OCI-M1 (cell line): ENCODE measurements at regions not wholly inside any gene's neighbourhood (a gene's known extent, or its start where the extent isn't known, plus 50 kb on each side); places are given as distances from the start of the nearest gene placed in this dataset.
A peak's percentile ranks its signal among the peaks of the same experiment; 100 is the strongest.
"Not testable (repeated sequence)": the region's sequence is repeated elsewhere in the genome, so short reads cannot be mapped to it uniquely, and the experiment has no call there.

Experiments
- DNase-seq: peaks from one replicate; lab custom pipeline; 2025; lab: John Stamatoyannopoulos, UW

DNA sequence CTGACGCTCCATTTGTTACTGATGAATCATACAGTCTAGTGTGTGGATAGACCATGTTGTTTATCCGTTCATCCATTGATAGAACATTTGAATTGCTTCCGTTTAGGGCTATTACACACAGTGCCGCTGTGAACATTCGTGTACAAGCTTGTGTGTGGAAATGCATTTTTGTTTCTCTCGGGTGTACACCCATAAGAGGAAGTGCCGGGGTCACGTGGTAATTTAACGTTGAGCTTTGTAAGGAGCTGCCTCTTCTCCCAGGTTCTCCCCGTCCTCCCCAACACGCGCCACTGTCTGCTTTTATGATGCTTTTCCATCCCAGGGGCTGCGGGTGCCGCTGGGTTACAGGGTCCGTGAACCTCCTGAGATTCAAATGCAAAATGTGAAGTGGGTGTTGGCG, 142.3 kb downstream of the IGLL1 start:
- DNase-seq: no peak

GRCh38 chr22:23437107-23437395, 143.0 kb downstream of the IGLL1 start:
- DNase-seq: not testable (repeated sequence)

DNA sequence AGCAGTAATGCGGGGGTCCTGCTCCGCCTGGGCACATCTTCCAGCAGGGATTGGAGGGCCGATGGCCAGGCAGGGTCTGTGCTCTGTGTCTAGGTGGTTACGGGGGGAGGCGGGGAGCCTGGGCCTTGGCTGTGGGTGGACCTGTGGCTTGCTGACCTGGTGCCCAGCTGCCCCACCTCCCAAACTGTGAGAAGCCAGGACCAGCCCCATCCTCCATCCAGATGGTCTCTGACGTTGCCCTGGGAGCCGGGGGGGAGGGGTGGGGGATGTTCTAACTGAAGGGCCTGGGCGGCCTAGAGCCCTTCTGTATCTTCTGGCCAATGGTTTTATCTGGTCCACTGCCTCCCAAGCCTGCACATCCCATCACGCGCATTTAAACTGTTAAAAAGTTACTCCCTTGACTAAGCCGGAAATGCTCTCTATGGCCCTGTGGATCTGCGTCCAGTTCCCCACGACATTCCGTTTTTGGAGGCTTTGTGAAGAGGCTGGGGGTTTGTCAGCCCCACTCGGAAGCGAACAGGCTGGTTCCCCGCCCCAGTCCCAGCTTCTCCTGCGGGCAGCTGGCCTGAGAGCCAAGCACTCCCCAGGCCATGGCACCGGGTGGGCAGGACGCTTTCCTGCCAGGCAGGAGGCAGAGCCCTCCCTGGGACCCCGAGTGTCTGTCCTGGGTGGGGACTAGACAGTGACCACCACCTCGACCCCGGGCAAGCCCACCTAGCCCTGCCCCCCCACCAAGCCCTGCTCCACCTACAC, 143.6 kb downstream of the IGLL1 start:
- DNase-seq: not testable (repeated sequence)

- DNase-seq: not testable (repeated sequence)
Measured at GRCh38 chr22:23435186-23435585, 144.9 kb downstream of the IGLL1 start.

- not testable (repeated sequence) for DNase-seq
Measured at GRCh38 chr22:23434198-23434830, 145.8 kb downstream of the IGLL1 start.

- peak; percentile 47 for DNase-seq
Measured at GRCh38 chr22:23433127-23434005, 146.7 kb downstream of the IGLL1 start.

DNA sequence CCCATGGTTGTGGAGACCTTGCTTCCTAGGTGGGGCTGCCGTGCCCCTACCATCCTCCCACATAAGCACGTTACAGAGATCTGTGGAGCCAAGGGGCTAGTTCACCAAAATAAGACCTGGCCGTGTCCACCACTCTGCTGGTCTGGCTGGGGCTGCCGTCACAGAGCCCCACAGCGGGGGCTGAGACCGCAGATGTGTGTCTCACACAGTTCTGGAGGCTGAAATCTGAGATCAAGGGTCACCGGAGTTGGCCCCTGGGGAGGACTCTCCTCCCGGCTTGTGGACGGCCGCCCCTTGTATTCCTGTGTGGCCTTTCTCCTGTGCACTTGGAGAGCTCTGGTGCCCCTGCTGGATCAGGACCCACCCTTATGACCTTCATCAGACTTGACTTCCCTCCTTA, 147.4 kb downstream of the IGLL1 start:
- DNase-seq: not testable (repeated sequence)

GRCh38 chr22:23431337-23432072, 148.6 kb downstream of the IGLL1 start:
- DNase-seq: no peak

DNA sequence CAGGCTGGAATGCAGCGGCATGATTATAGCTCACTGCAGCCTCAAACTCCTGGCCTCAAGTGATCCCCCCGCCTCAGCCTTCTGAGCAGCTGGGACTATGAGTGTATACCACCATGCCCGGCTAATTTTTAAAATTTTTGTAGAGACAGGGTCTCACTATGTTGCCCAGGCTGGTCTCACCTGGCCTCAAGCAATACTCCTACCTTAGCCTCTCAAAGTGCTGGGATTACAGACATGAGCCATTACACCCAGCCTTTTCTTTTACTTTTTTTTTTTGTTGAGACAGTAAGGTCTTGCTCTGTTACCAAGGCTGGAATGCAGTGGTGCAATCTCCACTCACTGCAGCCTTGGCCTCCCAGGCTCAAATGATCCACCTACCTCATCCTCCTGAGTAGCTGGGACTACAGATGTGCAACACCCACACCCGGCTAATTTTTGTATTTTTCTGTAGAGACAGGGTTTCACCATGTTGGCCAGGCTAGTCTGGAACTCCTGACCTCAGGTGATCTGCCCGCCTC, 155.5 kb downstream of the IGLL1 start:
- not testable (repeated sequence) for DNase-seq

GRCh38 chr22:23424031-23424430, 156.1 kb downstream of the IGLL1 start:
- no peak for DNase-seq

DNA sequence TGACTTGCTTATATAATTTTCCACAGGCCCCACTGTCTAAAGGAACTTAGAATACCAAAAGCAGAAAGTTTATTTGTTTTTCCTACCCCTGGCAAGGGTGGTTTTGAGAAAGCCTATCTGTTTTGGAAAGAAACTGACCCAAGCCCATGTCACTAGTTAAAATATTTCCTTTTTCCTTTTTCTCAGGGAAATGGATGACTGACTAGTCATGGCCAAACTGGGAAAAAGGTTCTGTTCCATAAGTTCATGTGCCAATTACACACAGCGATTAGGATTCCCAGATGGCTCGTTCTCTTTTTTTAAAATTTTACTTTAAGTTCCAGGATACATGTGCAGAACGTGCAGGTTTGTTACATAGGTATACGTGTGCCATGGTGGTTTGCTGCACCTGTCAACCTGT, 157.8 kb downstream of the IGLL1 start:
- not testable (repeated sequence) for DNase-seq

GRCh38 chr22:23421300-23421699, 158.8 kb downstream of the IGLL1 start:
- DNase-seq: not testable (repeated sequence)

GRCh38 chr22:23419931-23420330, 160.2 kb downstream of the IGLL1 start:
- no peak for DNase-seq

DNA sequence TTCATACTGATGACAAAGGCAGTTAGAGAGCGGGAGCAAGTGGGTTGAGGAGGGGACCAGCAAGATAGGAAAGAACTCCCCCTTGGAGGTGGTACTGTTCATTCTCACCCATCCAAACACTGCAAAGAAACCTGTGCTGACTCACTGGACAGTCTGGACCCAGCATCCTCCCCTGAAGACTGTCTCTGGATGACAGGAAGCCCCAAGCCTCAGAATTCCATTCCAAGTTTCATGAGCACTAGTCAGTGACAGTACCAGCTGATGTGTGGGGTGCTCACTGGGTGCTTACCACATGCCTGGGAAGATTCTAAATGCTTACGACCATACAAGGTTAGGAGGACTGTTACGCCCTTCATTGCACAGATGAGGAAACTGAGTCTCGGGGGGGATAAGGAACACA, 160.9 kb downstream of the IGLL1 start:
- DNase-seq: no peak

DNA sequence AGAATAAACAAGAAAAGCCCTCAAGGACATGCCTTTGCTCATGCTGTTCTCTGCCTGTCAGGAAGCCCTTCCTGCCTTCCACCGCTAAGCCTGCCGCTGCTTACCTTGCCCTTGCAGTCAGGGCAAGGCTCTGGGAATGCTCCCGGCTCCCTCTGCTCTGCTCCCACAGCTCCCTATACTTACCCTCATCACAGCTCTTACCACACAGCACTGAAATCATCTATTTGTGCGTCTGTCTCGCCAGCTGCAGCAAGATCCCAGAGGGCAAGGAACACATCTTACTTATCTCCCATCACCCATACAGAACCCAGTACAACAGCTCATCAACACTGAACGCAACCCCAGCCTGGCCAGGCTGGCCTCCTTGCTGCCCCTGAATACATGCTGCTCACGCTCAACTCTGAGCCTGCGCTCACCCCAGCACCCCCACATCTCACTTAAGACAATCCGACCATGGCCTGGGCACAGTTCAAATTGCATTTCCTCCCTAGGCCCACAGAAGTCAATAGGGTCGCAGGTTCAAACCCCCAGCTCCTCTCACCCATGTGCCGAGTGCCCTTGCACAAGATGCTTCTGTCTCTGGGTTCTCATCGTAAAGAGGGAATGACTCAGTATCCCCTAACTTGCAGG, 161.8 kb downstream of the IGLL1 start:
- DNase-seq: no peak

- not testable (repeated sequence) for DNase-seq
Measured at GRCh38 chr22:23417327-23417726, 162.8 kb downstream of the IGLL1 start.

- DNase-seq: not testable (repeated sequence)
Measured at GRCh38 chr22:23416169-23416690, 163.9 kb downstream of the IGLL1 start.

GRCh38 chr22:23415490-23415851, 164.6 kb downstream of the IGLL1 start:
- DNase-seq: no peak

DNA sequence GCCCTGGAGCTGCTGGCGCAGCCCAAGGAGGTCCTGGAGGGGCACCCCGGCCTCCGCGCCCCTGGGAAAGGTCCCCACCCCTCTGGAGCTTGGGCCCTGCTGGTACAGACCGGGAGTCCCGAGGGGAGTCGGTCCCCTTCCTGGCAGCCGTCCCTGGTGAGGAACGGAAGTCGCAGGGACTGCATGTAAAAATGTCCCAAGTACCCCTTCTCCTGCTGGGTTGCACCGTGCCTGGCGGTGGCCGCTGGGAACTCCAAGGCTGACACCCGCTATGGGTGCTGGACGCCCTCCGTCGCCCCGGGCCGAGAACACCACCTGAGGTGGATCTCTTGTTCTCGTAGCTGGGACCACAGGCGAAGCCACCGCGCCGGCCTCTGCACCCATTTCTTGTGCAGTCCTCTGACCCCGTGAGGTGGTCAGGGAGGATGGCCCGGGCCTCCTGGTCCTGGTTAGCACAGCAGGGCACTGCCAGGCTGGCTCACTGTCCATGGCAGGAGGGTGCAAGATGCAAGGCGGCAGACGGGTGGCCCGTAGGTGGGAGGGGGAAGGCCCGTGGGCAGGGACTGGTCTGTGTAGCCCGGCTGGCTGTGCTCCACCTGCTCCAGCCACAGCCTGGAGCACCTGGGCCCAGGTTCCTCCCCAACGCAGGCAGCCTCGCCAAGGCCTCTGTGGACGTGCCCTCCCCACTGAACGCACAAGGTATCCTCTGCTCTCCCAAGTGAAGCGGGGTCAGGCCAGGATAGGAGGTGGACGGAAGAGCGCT, 165.2 kb downstream of the IGLL1 start:
- no peak for DNase-seq

- no peak for DNase-seq
Measured at GRCh38 chr22:23411739-23412138, 168.4 kb downstream of the IGLL1 start.
